ENCODE measurements at regions not wholly inside any gene's neighbourhood (a gene's known extent, or its start where the extent isn't known, plus 50 kb on each side); places are given as distances from the start of the nearest gene placed in this dataset.
"Not testable (repeated sequence)": the region's sequence is repeated elsewhere in the genome, so short reads cannot be mapped to it uniquely, and the experiment has no call there.

DNA sequence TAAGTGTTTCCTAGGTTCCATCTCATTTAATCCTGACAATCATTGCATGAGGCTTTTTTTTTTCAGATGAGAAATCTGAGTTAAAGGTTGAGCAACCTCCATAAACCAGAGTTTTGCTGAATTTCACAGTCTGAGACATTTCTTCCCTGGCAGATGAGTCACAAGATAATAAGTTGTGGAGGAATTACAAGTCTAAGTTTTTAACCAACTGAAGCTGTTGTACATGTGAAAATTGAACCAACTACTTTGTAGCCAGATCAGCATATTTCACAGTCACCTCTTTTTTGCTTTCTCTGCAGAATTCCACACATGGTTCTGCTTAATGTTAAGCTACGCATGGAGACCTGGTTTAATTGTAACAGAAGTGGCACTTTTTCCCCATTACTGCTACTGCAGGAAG, 765.6 kb downstream of the CDH11 start:
- H3K4me3 ChIP-seq (ENCODE audit: low read depth, low read length): no peak overlapping the region
- DNase-seq (ENCODE audit: low read depth): no peak
- TF ChIP-seq, protein P1, sequence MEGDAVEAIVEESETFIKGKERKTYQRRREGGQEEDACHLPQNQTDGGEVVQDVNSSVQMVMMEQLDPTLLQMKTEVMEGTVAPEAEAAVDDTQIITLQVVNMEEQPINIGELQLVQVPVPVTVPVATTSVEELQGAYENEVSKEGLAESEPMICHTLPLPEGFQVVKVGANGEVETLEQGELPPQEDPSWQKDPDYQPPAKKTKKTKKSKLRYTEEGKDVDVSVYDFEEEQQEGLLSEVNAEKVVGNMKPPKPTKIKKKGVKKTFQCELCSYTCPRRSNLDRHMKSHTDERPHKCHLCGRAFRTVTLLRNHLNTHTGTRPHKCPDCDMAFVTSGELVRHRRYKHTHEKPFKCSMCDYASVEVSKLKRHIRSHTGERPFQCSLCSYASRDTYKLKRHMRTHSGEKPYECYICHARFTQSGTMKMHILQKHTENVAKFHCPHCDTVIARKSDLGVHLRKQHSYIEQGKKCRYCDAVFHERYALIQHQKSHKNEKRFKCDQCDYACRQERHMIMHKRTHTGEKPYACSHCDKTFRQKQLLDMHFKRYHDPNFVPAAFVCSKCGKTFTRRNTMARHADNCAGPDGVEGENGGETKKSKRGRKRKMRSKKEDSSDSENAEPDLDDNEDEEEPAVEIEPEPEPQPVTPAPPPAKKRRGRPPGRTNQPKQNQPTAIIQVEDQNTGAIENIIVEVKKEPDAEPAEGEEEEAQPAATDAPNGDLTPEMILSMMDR (IDR thresholded peaks at IDR 0.05; ENCODE audit: low read depth, low read length): no peak
- no peak for TF ChIP-seq POLR2A (IDR thresholded peaks at IDR 0.05; ENCODE audit: extremely low read depth, insufficient read length)
- TF ChIP-seq MYC (IDR thresholded peaks at IDR 0.05; ENCODE audit: low read depth, low read length): no peak
- TF ChIP-seq, protein P2, sequence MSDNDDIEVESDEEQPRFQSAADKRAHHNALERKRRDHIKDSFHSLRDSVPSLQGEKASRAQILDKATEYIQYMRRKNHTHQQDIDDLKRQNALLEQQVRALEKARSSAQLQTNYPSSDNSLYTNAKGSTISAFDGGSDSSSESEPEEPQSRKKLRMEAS (IDR thresholded peaks at IDR 0.05; ENCODE audit: low read depth, low read length): no peak

DNA sequence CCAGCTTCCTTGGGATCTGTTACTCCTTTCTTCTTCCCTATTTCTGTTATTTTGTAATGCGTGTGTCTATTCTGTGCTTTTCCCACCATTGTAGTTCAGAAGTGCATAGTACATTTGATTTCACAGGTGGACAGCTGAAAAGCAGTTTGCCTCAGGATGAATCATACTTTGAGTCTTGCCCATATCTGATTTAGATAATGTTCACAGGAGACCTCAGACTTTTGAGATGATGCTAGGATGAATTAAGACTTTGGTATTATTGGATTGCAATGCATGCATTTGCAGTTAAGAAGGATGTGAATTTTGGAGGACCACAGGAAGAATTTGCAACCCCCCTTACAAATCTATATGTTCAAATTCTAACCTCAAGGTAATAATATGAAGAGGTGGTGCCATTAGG, 769.6 kb downstream of the CDH11 start:
- TF ChIP-seq MYC (IDR thresholded peaks at IDR 0.05; ENCODE audit: low read depth, low read length) (no peak), POLR2A (IDR thresholded peaks at IDR 0.05; ENCODE audit: extremely low read depth, insufficient read length) (no peak)
- TF ChIP-seq, protein P2 (IDR thresholded peaks at IDR 0.05; ENCODE audit: low read depth, low read length): no peak
- TF ChIP-seq, protein P1 (IDR thresholded peaks at IDR 0.05; ENCODE audit: low read depth, low read length): no peak
- no peak overlapping the region for H3K4me3 ChIP-seq (ENCODE audit: low read depth, low read length)
- DNase-seq (ENCODE audit: low read depth): no peak

DNA sequence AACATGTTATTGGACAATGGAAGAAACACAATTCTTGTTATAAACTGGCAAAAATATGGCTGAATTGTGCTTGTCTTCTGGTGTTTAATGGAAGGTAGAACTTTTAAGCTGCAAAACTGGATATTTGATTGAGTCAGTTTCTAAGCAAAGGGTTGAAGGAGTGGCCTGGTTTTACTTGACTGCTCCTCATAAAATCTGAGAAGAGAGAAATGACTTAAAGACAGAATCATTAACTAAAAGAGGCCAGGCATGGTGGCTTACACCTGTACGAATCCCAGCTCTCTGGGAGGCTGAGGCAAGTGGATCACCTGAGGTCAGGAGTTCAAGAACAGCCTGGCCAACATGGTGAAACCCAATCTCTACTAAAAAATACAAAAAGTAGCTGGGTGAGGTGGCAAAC, 770.7 kb downstream of the CDH11 start:
- TF ChIP-seq POLR2A (IDR thresholded peaks at IDR 0.05; ENCODE audit: extremely low read depth, insufficient read length): no peak
- TF ChIP-seq, protein P1 (IDR thresholded peaks at IDR 0.05; ENCODE audit: low read depth, low read length): no peak
- no peak for TF ChIP-seq MYC (IDR thresholded peaks at IDR 0.05; ENCODE audit: low read depth, low read length)
- TF ChIP-seq, protein P2 (IDR thresholded peaks at IDR 0.05; ENCODE audit: low read depth, low read length): no peak
- no peak for DNase-seq (ENCODE audit: low read depth)
- H3K4me3 ChIP-seq (ENCODE audit: low read depth, low read length): no peak overlapping the region

DNA sequence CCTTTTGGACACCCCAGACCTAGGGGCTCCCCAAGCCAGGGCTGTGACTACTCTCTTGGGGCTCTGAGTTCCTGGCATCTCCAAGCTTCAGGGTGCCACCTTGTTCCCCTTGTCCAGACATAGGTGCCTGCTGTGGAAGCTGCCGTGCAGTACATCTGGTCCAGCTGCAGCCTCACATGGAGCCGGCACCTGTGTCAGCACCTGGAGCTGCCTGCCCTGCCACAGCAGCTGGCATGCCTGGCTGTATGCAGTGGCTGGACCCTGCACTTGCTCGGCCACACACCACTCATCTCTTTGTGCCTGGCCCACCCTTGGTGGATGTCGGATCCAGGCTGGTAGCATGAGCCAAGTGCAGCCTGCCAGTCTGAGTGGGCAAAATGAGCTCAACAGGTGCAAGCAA, 775.8 kb downstream of the CDH11 start:
- H3K4me3 ChIP-seq (ENCODE audit: low read depth, low read length): no peak overlapping the region
- no peak for DNase-seq (ENCODE audit: low read depth)
- no peak for TF ChIP-seq MYC (IDR thresholded peaks at IDR 0.05; ENCODE audit: low read depth, low read length)
- TF ChIP-seq, protein P2 (IDR thresholded peaks at IDR 0.05; ENCODE audit: low read depth, low read length): no peak
- TF ChIP-seq POLR2A (IDR thresholded peaks at IDR 0.05; ENCODE audit: extremely low read depth, insufficient read length): no peak
- TF ChIP-seq, protein P1 (IDR thresholded peaks at IDR 0.05; ENCODE audit: low read depth, low read length): no peak

DNA sequence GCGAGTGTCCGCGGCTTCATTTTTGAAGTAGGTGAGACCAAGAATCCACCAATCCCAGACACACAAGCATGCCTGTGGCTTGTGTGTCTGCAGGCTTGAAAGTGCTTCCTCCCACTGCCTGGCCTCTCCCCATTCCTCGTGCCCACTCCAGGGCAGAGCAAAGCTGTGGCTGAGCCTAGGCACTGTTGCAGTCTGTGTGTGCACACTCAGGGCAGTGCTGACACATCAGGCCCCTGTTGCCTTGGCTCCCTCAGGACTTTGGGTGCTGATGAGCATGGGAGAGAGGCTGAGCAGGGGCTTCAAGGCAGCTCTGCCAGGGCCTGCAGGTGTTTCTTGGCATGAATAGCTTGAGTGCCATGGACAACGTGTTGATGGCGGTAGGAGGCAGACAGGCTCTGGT, 776.7 kb downstream of the CDH11 start:
- TF ChIP-seq, protein P1 (IDR thresholded peaks at IDR 0.05; ENCODE audit: low read depth, low read length): no peak
- TF ChIP-seq, protein P2 (IDR thresholded peaks at IDR 0.05; ENCODE audit: low read depth, low read length): no peak
- no peak for TF ChIP-seq POLR2A (IDR thresholded peaks at IDR 0.05; ENCODE audit: extremely low read depth, insufficient read length)
- TF ChIP-seq MYC (IDR thresholded peaks at IDR 0.05; ENCODE audit: low read depth, low read length): no peak
- DNase-seq (ENCODE audit: low read depth): no peak
- no peak overlapping the region for H3K4me3 ChIP-seq (ENCODE audit: low read depth, low read length)

DNA sequence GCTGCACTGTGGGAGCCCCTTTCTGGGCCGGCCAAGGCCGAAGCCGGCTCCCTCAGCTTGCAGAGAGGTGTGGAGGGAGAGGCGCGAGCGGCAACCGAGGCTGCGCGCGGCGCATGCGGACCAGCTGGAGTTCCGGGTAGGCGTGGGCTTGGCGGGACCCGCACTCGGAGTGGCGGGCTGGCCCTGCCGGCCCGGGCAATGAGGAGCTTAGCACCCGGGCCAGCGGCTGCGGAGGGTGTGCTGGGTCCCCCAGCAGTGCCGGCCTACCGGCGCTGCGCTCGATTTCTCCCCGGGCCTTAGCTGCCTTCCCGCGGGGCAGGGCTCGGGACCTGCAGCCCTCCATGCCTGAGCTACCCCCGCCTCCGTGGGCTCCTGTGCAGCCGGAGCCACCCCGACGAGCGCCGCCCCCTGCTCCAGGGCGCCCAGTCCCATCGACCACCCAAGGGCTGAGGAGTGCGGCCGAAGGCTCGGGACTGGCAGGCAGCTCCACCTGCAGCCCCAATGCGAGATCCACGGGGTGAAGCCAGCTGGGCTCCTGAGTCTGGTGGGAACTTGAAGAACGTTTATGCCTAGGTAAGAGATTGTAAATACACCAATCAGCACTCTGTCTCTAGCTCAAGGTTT, 777.9 kb downstream of the CDH11 start:
- not testable (repeated sequence) for DNase-seq (ENCODE audit: low read depth); H3K4me3 ChIP-seq (ENCODE audit: low read depth, low read length)
